GM12878 (cell line): ENCODE measurements at regions not wholly inside any gene's neighbourhood (a gene's known extent, or its start where the extent isn't known, plus 50 kb on each side); places are given as distances from the start of the nearest gene placed in this dataset.

ENCODE experiments used
- ATAC-seq: fragments of 200-7000 bp; cut with Tn5 transposase; 3 replicates; pipeline ENCODE4 v1.9.1; 2020; ENCODE audit warnings: mild to moderate bottlenecking, moderate library complexity
- BruUV-seq: library from RNA; stranded (reverse); fragments of 400-500 nt; replicated peaks from 2 replicates; lab custom pipeline; 2021; lab: Mats Ljungman, UMichigan
- CTCF ChIA-PET: fragments of 300-600 bp; sonication (Branson Sonifier 250); formaldehyde crosslinking; extraction: SDS; loops from one replicate; lab custom pipeline; 2021; ENCODE audit warnings: inconsistent platforms; lab: Yijun Ruan, JAX
- POLR2A ChIA-PET: fragments of 350-600 bp; formaldehyde crosslinking; extraction: SDS; loops from one replicate; lab custom pipeline; 2021; ENCODE audit warnings: inconsistent platforms; lab: Charles Lee
- RAD21 ChIA-PET: fragments of 300-600 bp; sonication (Branson Sonifier 250); formaldehyde crosslinking; loops from one replicate; lab custom pipeline; 2023; ENCODE audit warnings: antibody characterized with exemption; ENCODE audit not compliant: unreplicated experiment; lab: Charles Lee
- SMC1A ChIA-PET: fragments of 300-600 bp; sonication (Branson Sonifier 250); formaldehyde crosslinking; loops from one replicate; lab custom pipeline; 2023; ENCODE audit not compliant: unreplicated experiment, uncharacterized antibody; lab: Charles Lee
- DNase-seq: peaks from one replicate; pipeline ENCODE4 v3.0.0-alpha.2; 2011; ENCODE audit warnings: low read depth, low spot score
- FAIRE-seq: peaks from 3 replicates; lab custom pipeline; 2011; peaks lifted over from hg19 to GRCh38; lab: Jason Lieb, UNC
- H2AFZ ChIP-seq: 2 replicates; pipeline ENCODE4 v1.6.0; 2011; ENCODE audit warnings: low read depth, low read length, control low read depth; ENCODE audit not compliant: control insufficient read depth
- H3K27ac ChIP-seq: 2 replicates; pipeline ENCODE4 v1.5.1; 2011; ENCODE audit warnings: control low read depth; ENCODE audit not compliant: control insufficient read depth, insufficient read depth
- H3K27me3 ChIP-seq, 2 experiments: replicated peaks in 1 of 2; 2 replicates each; pipeline versions ENCODE4 v1.6.0 to v1.6.1; 2011; ENCODE audit warnings: low read length in 1 of 2; ENCODE audit not compliant: control insufficient read depth in 2 of 2, insufficient read depth in 2 of 2
- H3K36me3 ChIP-seq, 2 experiments: 2 replicates each; pipeline ENCODE4 v1.5.1; 2011; ENCODE audit warnings: low read length in 1 of 2; ENCODE audit not compliant: control insufficient read depth in 2 of 2, insufficient read depth in 2 of 2
- H3K4me1 ChIP-seq: 2 replicates; pipeline ENCODE4 v1.6.1; 2011; ENCODE audit warnings: mild to moderate bottlenecking, low read length, moderate library complexity, mixed read lengths; ENCODE audit not compliant: control insufficient read depth, insufficient read depth
- H3K4me2 ChIP-seq: 2 replicates; pipeline ENCODE4 v1.6.0; 2011; ENCODE audit warnings: control low read depth; ENCODE audit not compliant: control insufficient read depth, insufficient read depth
- H3K4me3 ChIP-seq: fragments of 200-600 bp; sonication (generic); 2 replicates; pipeline ENCODE4 v1.5.1; 2016
- H3K79me2 ChIP-seq: 2 replicates; pipeline ENCODE4 v1.6.0; 2011; ENCODE audit warnings: low read length; ENCODE audit not compliant: control insufficient read depth, insufficient read depth
- H3K9ac ChIP-seq: 2 replicates; pipeline ENCODE4 v1.8.0; 2011; ENCODE audit warnings: low read length, control low read depth, mixed read lengths; ENCODE audit not compliant: control insufficient read depth, insufficient read depth
- H3K9me3 ChIP-seq: replicated peaks from 3 replicates; pipeline ENCODE4 v1.5.1; 2011; ENCODE audit warnings: mild to moderate bottlenecking, low read length; ENCODE audit not compliant: control insufficient read depth, insufficient read depth
- H4K20me1 ChIP-seq: 2 replicates; pipeline ENCODE4 v1.6.0; 2011; ENCODE audit not compliant: control insufficient read depth, insufficient read depth
- ASH2L ChIP-seq: fragments of 300-600, 200-600 bp; sonication (generic); IDR thresholded peaks from 2 replicates; pipeline ENCODE4 v1.6.1; 2017; ENCODE audit warnings: low read depth, mild to moderate bottlenecking, borderline replicate concordance
- HDAC2 ChIP-seq: fragments of 200-600 bp; sonication (generic); IDR thresholded peaks from 2 replicates; pipeline ENCODE4 v1.6.1; 2017
- JUNB ChIP-seq: IDR thresholded peaks from 2 replicates; pipeline ENCODE4 v1.6.1; 2016; ENCODE audit warnings: antibody characterized with exemption, mild to moderate bottlenecking
- NFIC ChIP-seq: IDR thresholded peaks from 2 replicates; pipeline ENCODE4 v1.6.1; 2012; ENCODE audit warnings: low read depth, mild to moderate bottlenecking, inconsistent platforms, low read length, moderate library complexity
- RBBP5 ChIP-seq: fragments of 200-600 bp; sonication (generic); conservative IDR thresholded peaks from 2 replicates; pipeline ENCODE4 v1.6.1; 2016
- SMARCA5 ChIP-seq: fragments of 450-650 bp; IDR thresholded peaks from 2 replicates; pipeline ENCODE4 v1.6.1; 2017; ENCODE audit warnings: mild to moderate bottlenecking
- SREBF2 ChIP-seq: IDR thresholded peaks from 2 replicates; pipeline ENCODE4 v1.6.1; 2012; ENCODE audit warnings: mild to moderate bottlenecking, low read length
- TAF1 ChIP-seq: IDR thresholded peaks from 2 replicates; pipeline ENCODE4 v1.6.1; 2011; ENCODE audit warnings: mild to moderate bottlenecking, low read depth, low read length, borderline replicate concordance
- WGBS: methylation state at CpG from one replicate; pipeline ENCODE4 v1.1.6; 2016; ENCODE audit warnings: low lambda C conversion rate; ENCODE audit not compliant: insufficient replicate concordance, insufficient coverage; ENCODE audit errors: missing lambda C conversion rate; 5-methylcytosine and 5-hydroxymethylcytosine counted together
- in situ Hi-C: fragments of 300-500 bp; cut with MboI; formaldehyde crosslinking; loops from 9 replicates; pipeline ENCODE4 v1.14.3; 2018; ENCODE audit warnings: mixed read lengths
- intact Hi-C: fragments of 100-400 bp; cut with micrococcal nuclease; formaldehyde crosslinking; loops from one replicate; pipeline ENCODE4 v1.14.2; 2022; ENCODE audit not compliant: unreplicated experiment
- TF ChIP-seq, protein P1 (sequence below): fragments of 450-650 bp; IDR thresholded peaks from 2 replicates; pipeline ENCODE4 v1.6.1; 2016; ENCODE audit warnings: mild to moderate bottlenecking

DNA sequence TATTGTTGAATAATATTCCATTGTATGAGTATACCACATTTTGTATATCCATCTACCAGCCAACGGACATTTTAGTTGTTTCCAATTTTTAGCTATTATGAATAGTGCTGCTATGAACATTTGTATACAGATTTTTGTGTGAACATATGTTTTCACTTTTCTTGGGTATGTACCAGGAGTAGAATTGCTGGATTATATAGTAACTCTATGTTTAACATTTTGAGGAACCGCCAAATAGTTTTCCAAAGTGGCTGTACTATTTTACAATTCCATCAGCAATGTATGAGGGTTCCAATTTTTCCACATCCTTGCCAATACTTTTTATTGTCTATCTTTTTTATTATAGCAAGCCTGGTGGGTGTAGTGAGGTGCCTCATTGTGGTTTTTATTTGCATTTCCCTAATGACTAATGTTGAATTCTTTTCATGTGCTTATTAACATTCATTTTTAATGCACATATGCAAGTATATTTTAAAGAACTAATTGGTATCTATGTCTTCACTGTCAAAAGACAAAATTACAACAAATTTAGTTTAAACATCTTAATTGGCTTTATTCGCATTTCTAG is 77.5 kb upstream of the PIAS1 start:
- DNase-seq (no peak), ATAC-seq (no peak), FAIRE-seq (no peak)
- H4K20me1 ChIP-seq, result no peaks in the 10 kb centered on the region
- ChIA-PET RAD21 (interaction anchor here (1.0 kb wide), 1 partner anchor 33 kb away, joined by 4 read pairs; no protein-coding TSS in a partner anchor), SMC1A (interaction anchor here (0.9 kb wide), 1 partner anchor 8 kb away, joined by 3 read pairs; no protein-coding TSS in a partner anchor), POLR2A (no interaction called here), CTCF (interaction anchor here (0.7 to 1.5 kb wide), 3 partner anchors 10 to 114 kb away, joined by 3 read pairs; no protein-coding TSS in a partner anchor)
- no peaks in the 10 kb centered on the region for H3K27me3 ChIP-seq
- no peak overlapping the region for H3K4me3 ChIP-seq
- in situ Hi-C loops (no loop called here), intact Hi-C loops (no loop called here)
- no peak overlapping the region for H3K27ac ChIP-seq
- no peak overlapping the region for H2AFZ ChIP-seq
- H3K9ac ChIP-seq, result no peak overlapping the region
- BruUV-seq, result no TSS peak
- no peaks in the 10 kb centered on the region for H3K79me2 ChIP-seq
- 97% methylated on average over 3 of the region's 3 CpGs for WGBS
- no peaks in the 10 kb centered on the region for H3K4me1 ChIP-seq
- no peaks in the 10 kb centered on the region for H3K36me3 ChIP-seq
- H3K4me2 ChIP-seq, result no peak overlapping the region
- TF ChIP-seq ASH2L, result no peak
- no peak for TF ChIP-seq HDAC2
- TF ChIP-seq, protein P1, sequence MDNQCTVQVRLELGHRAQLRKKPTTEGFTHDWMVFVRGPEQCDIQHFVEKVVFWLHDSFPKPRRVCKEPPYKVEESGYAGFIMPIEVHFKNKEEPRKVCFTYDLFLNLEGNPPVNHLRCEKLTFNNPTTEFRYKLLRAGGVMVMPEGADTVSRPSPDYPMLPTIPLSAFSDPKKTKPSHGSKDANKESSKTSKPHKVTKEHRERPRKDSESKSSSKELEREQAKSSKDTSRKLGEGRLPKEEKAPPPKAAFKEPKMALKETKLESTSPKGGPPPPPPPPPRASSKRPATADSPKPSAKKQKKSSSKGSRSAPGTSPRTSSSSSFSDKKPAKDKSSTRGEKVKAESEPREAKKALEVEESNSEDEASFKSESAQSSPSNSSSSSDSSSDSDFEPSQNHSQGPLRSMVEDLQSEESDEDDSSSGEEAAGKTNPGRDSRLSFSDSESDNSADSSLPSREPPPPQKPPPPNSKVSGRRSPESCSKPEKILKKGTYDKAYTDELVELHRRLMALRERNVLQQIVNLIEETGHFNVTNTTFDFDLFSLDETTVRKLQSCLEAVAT, result no peak
- no peak for TF ChIP-seq SREBF2
- no peak for TF ChIP-seq NFIC
- no peak for TF ChIP-seq SMARCA5
- no peak for TF ChIP-seq TAF1
- TF ChIP-seq JUNB, result no peak
- TF ChIP-seq RBBP5, result no peak
- H3K9me3 ChIP-seq, result no peaks in the 10 kb centered on the region; the same call in 2 of the 3 replicates
